Nephron (organoid): ENCODE measurements at regions not wholly inside any gene's neighbourhood (a gene's known extent, or its start where the extent isn't known, plus 50 kb on each side); places are given as distances from the start of the nearest gene placed in this dataset.

Source experiments
- H3K27ac Mint-ChIP-seq, 3 experiments: 2 replicates each; pipeline ENCODE4 v1.8.0; 2020; ENCODE audit warnings: mixed read lengths in 3 of 3, mild to moderate bottlenecking in 2 of 3, moderate library complexity in 1 of 3
- H3K27me3 Mint-ChIP-seq: 2 replicates; pipeline ENCODE4 v1.8.0; 2021; ENCODE audit warnings: low read depth, mild to moderate bottlenecking, moderate library complexity, mixed read lengths
- H3K36me3 Mint-ChIP-seq: 2 replicates; pipeline ENCODE4 v1.8.0; 2020; ENCODE audit warnings: low read depth, mixed read lengths
- H3K4me1 Mint-ChIP-seq: 2 replicates; pipeline ENCODE4 v1.8.0; 2020; ENCODE audit warnings: mixed read lengths
- H3K4me3 Mint-ChIP-seq, 3 experiments: 2 replicates each; pipeline ENCODE4 v1.8.0; 2020; ENCODE audit warnings: mild to moderate bottlenecking in 3 of 3, mixed read lengths in 3 of 3, moderate library complexity in 2 of 3
- H3K9me3 Mint-ChIP-seq: 2 replicates; pipeline ENCODE4 v1.8.0; 2020; ENCODE audit warnings: mixed read lengths
- CTCF ChIP-seq, 3 experiments: fragments of 200-600 bp; sonication (generic); IDR thresholded peaks; one replicate each; pipeline ENCODE4 v1.5.0; 2021; ENCODE audit warnings: antibody characterized with exemption in 3 of 3; ENCODE audit not compliant: unreplicated experiment in 3 of 3

GRCh38 chr16:86121374-86122010, 222.5 kb downstream of the IRF8 start:
- Mint-ChIP-seq H3K27me3 (peaks cover 66% of the 10 kb centered on the region), H3K4me1 (peaks cover 17% of the 10 kb centered on the region), H3K9me3 (no peaks in the 10 kb centered on the region), H3K4me3 (no peak overlapping the region), H3K27ac (peak overlapping the region in 1 of 3 experiments; percentile 17), H3K36me3 (peaks cover 3% of the 10 kb centered on the region)
- TF ChIP-seq CTCF (IDR thresholded peaks at IDR 0.05; ENCODE audit: unreplicated experiment in 3 of 3), result no peak

- Mint-ChIP-seq H3K27ac (no peak overlapping the region), H3K4me3 (no peak overlapping the region), H3K9me3 (no peaks in the 10 kb centered on the region), H3K27me3 (peaks cover 73% of the 10 kb centered on the region), H3K4me1 (peaks cover 22% of the 10 kb centered on the region), H3K36me3 (peaks cover 3% of the 10 kb centered on the region)
- TF ChIP-seq CTCF (IDR thresholded peaks at IDR 0.05; ENCODE audit: unreplicated experiment in 3 of 3), result no peak
Measured at GRCh38 chr16:86122681-86123342, 223.8 kb downstream of the IRF8 start.

GRCh38 chr16:86124321-86124720, 225.4 kb downstream of the IRF8 start:
- Mint-ChIP-seq H3K9me3 (no peaks in the 10 kb centered on the region), H3K4me3 (no peak overlapping the region), H3K4me1 (peaks cover 14% of the 10 kb centered on the region), H3K36me3 (peaks cover 3% of the 10 kb centered on the region), H3K27ac (no peak overlapping the region), H3K27me3 (peaks cover 62% of the 10 kb centered on the region)
- no peak for TF ChIP-seq CTCF (IDR thresholded peaks at IDR 0.05; ENCODE audit: unreplicated experiment in 3 of 3)

DNA sequence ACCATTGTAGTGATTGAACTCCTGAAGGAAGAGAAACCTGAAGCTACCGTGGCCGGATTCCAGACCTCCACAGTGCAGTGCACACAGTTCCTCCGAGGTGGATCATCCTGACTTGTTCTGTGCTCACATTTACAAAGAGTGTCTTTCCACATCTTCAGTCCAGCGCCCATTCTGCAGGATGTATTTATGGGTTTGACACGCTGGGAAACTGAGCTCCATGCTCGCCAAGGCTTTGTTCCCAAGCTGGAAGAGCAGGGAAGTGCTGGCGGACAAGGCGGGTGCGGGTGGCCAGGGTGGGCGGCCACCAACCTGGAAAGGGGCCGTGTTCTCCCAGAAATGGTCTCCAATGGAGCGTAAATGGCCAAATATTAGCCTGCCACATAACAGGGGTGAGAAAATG, 227.9 kb downstream of the IRF8 start:
- no peak overlapping the region for H3K27ac Mint-ChIP-seq
- peaks cover 3% of the 10 kb centered on the region for H3K36me3 Mint-ChIP-seq
- H3K27me3 Mint-ChIP-seq, result peaks cover 55% of the 10 kb centered on the region
- H3K4me1 Mint-ChIP-seq, result peaks cover 16% of the 10 kb centered on the region
- no peaks in the 10 kb centered on the region for H3K9me3 Mint-ChIP-seq
- H3K4me3 Mint-ChIP-seq, result no peak overlapping the region
- TF ChIP-seq CTCF (IDR thresholded peaks at IDR 0.05; ENCODE audit: unreplicated experiment in 3 of 3), result no peak

DNA sequence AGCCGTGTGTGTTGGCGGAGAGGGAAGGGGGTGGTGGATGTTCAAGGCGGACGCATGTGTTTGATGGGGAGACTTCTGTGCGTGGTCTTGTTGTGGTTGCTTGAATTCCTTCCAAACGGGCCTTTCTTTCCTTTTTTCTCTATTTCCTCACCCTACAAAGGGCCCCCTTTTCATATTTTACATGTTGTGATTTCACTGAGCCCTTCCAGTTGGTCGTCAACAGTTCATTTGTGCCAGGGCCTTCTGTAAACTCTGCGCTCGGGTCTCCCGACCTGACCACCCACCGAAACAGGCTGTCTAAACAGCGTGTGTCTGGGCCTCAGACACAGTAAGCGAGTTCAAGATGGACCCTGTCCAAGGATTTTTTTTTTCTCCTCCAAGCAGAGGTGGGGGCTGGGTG, 228.4 kb downstream of the IRF8 start:
- H3K4me3 Mint-ChIP-seq, result no peak overlapping the region
- no peak for TF ChIP-seq CTCF (IDR thresholded peaks at IDR 0.05; ENCODE audit: unreplicated experiment in 3 of 3)
- peaks cover under 1% of the 10 kb centered on the region for H3K36me3 Mint-ChIP-seq
- H3K9me3 Mint-ChIP-seq, result no peaks in the 10 kb centered on the region
- no peak overlapping the region for H3K27ac Mint-ChIP-seq
- peaks cover 16% of the 10 kb centered on the region for H3K4me1 Mint-ChIP-seq
- H3K27me3 Mint-ChIP-seq, result peaks cover 56% of the 10 kb centered on the region

DNA sequence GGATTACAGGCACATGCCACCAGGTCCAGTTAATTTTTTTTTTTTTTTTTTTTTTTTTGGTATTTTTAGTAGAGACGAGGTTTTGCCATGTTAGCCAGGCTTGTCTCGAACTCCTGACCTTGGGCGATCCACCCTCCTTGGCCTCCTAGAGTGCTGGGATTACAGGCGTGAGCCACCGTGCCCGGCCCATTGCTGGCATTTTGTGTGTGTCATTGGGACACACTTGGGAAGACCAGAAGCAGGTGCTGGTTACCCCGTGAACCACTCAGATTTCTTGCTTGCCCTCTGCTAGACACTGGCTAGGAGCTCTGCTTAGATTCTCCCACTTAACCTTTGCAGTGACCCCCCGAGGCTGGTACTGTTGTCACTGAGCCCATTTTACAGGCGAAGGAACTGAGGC, 229.3 kb downstream of the IRF8 start:
- Mint-ChIP-seq H3K27ac (no peak overlapping the region), H3K36me3 (no peaks in the 10 kb centered on the region), H3K4me1 (peaks cover 16% of the 10 kb centered on the region), H3K27me3 (peaks cover 57% of the 10 kb centered on the region), H3K9me3 (no peaks in the 10 kb centered on the region), H3K4me3 (no peak overlapping the region)
- no peak for TF ChIP-seq CTCF (IDR thresholded peaks at IDR 0.05; ENCODE audit: unreplicated experiment in 3 of 3)
